Ascending aorta (tissue), 2 donors: ENCODE measurements at regions not wholly inside any gene's neighbourhood (a gene's known extent, or its start where the extent isn't known, plus 50 kb on each side); places are given as distances from the start of the nearest gene placed in this dataset.

Source experiments
- DNase-seq, 2 donors: peaks; one replicate each; pipeline ENCODE4 v3.0.0-alpha.2; 2019; ENCODE audit warnings: low spot score in 2 of 2
- H3K27ac ChIP-seq, 2 donors: fragments of 200-600 bp; sonication (generic); one replicate each; pipeline ENCODE4 v1.5.1; 2016 to 2017; ENCODE audit warnings: mild to moderate bottlenecking in 1 of 2
- H3K27me3 ChIP-seq: fragments of 200-600 bp; sonication (generic); one replicate; pipeline ENCODE4 v1.5.1; 2017
- H3K36me3 ChIP-seq, 2 donors: fragments of 200-600 bp; sonication (generic); one replicate each; pipeline ENCODE4 v1.5.1; 2016
- H3K4me1 ChIP-seq, 2 donors: fragments of 200-600 bp; sonication (generic); one replicate each; pipeline ENCODE4 v1.5.1; 2016 to 2017; ENCODE audit warnings: mild to moderate bottlenecking in 1 of 2
- H3K4me3 ChIP-seq, 2 donors: fragments of 200-600 bp; sonication (generic); one replicate each; pipeline ENCODE4 v1.5.1; 2016 to 2017; ENCODE audit warnings: mild to moderate bottlenecking in 1 of 2
- H3K9me3 ChIP-seq, 2 donors: fragments of 200-600 bp; sonication (generic); one replicate each; pipeline ENCODE4 v1.5.1; 2016
- intact Hi-C: fragments of 100-400 bp; cut with DNase I; formaldehyde crosslinking; loops from one replicate; pipeline ENCODE4 v1.15.1; 2023
- TF ChIP-seq, protein P1 (sequence below), 3 experiments: fragments of 200-600 bp in 2 of 3; fragments of 450-650 bp in 1 of 3; sonication (generic) in 2 of 3; IDR thresholded peaks; one replicate each; pipeline ENCODE4 v1.5.1; 2016 to 2019; ENCODE audit warnings: antibody characterized with exemption in 3 of 3, mild to moderate bottlenecking in 1 of 3, moderate library complexity in 1 of 3

- no peaks in the 10 kb centered on the region for H3K4me1 ChIP-seq
These were observed 101.9 kb upstream of the USP24 start for GRCh38 chr1:55316947-55317662.

DNA sequence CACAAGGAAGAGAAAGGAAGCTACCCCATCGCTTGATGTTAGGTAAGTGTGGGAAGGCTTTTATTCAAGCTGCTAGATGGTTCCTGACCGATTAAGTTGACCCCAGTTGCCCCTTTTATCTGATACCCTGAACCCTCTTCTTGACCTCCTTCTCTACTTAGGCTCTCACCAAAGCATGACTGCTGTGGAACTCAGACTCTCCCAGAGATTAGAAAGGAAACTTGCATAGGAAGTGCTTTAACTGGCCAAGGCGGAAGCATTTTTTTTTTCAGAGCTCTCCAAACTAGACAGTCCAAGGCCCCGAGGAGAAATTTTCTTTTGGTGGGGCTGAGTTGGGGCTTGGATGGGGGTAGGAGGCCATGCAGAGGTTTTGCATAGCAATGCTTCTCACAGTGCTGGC, 101.3 kb upstream of the USP24 start:
- Histone ChIP-seq H3K36me3 (no peaks in the 10 kb centered on the region), H3K27me3 (no peaks in the 10 kb centered on the region), H3K4me3 (no peak overlapping the region), H3K4me1 (no peaks in the 10 kb centered on the region), H3K27ac (no peak overlapping the region), H3K9me3 (no peaks in the 10 kb centered on the region)
- no peak for DNase-seq
- TF ChIP-seq, protein P1, sequence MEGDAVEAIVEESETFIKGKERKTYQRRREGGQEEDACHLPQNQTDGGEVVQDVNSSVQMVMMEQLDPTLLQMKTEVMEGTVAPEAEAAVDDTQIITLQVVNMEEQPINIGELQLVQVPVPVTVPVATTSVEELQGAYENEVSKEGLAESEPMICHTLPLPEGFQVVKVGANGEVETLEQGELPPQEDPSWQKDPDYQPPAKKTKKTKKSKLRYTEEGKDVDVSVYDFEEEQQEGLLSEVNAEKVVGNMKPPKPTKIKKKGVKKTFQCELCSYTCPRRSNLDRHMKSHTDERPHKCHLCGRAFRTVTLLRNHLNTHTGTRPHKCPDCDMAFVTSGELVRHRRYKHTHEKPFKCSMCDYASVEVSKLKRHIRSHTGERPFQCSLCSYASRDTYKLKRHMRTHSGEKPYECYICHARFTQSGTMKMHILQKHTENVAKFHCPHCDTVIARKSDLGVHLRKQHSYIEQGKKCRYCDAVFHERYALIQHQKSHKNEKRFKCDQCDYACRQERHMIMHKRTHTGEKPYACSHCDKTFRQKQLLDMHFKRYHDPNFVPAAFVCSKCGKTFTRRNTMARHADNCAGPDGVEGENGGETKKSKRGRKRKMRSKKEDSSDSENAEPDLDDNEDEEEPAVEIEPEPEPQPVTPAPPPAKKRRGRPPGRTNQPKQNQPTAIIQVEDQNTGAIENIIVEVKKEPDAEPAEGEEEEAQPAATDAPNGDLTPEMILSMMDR (IDR thresholded peaks at IDR 0.05), result no peak
- intact Hi-C loops, result no loop called here

More at GRCh38 chr1:55316947-55317662, 101.9 kb upstream of the USP24 start:
- no peak for DNase-seq
- TF ChIP-seq, protein P1 (IDR thresholded peaks at IDR 0.05), result no peak
- Histone ChIP-seq H3K27me3 (no peaks in the 10 kb centered on the region), H3K9me3 (no peaks in the 10 kb centered on the region), H3K36me3 (no peaks in the 10 kb centered on the region), H3K27ac (no peak overlapping the region), H3K4me3 (no peak overlapping the region)
- intact Hi-C loops, result no loop called here

- no peaks in the 10 kb centered on the region for H3K4me1 ChIP-seq
- DNase-seq, result no peak
- TF ChIP-seq, protein P1 (IDR thresholded peaks at IDR 0.05), result no peak
- H3K36me3 ChIP-seq, result no peaks in the 10 kb centered on the region
- intact Hi-C loops, result no loop called here
- H3K4me3 ChIP-seq, result no peak overlapping the region
- no peaks in the 10 kb centered on the region for H3K9me3 ChIP-seq
- H3K27me3 ChIP-seq, result no peaks in the 10 kb centered on the region
- H3K27ac ChIP-seq, result no peak overlapping the region
These were observed 100.4 kb upstream of the USP24 start for GRCh38 chr1:55315552-55315951.

GRCh38 chr1:55314740-55315139, 99.6 kb upstream of the USP24 start:
- Histone ChIP-seq H3K27ac (no peak overlapping the region), H3K36me3 (no peaks in the 10 kb centered on the region), H3K9me3 (no peaks in the 10 kb centered on the region), H3K4me1 (no peaks in the 10 kb centered on the region), H3K4me3 (no peak overlapping the region), H3K27me3 (no peaks in the 10 kb centered on the region)
- intact Hi-C loops, result no loop called here
- TF ChIP-seq, protein P1 (IDR thresholded peaks at IDR 0.05), result no peak
- no peak for DNase-seq

GRCh38 chr1:55313903-55314302, 98.7 kb upstream of the USP24 start:
- no peak overlapping the region for H3K27ac ChIP-seq
- no peaks in the 10 kb centered on the region for H3K9me3 ChIP-seq
- no peak overlapping the region for H3K4me3 ChIP-seq
- no peaks in the 10 kb centered on the region for H3K4me1 ChIP-seq
- no peaks in the 10 kb centered on the region for H3K27me3 ChIP-seq
- TF ChIP-seq, protein P1 (IDR thresholded peaks at IDR 0.05), result no peak
- intact Hi-C loops, result no loop called here
- H3K36me3 ChIP-seq, result no peaks in the 10 kb centered on the region
- no peak for DNase-seq

GRCh38 chr1:55311979-55312378, 96.8 kb upstream of the USP24 start:
- DNase-seq, result no peak
- TF ChIP-seq, protein P1 (IDR thresholded peaks at IDR 0.05), result no peak

More at GRCh38 chr1:55311979-55312378, 96.8 kb upstream of the USP24 start:
- no peaks in the 10 kb centered on the region for H3K36me3 ChIP-seq
- no peaks in the 10 kb centered on the region for H3K4me1 ChIP-seq
- no peaks in the 10 kb centered on the region for H3K9me3 ChIP-seq
- no peak overlapping the region for H3K4me3 ChIP-seq
- no peaks in the 10 kb centered on the region for H3K27me3 ChIP-seq
- intact Hi-C loops, result no loop called here
- no peak overlapping the region for H3K27ac ChIP-seq
